ENCODE measurements at regions not wholly inside any gene's neighbourhood (a gene's known extent, or its start where the extent isn't known, plus 50 kb on each side); places are given as distances from the start of the nearest gene placed in this dataset.

DNA sequence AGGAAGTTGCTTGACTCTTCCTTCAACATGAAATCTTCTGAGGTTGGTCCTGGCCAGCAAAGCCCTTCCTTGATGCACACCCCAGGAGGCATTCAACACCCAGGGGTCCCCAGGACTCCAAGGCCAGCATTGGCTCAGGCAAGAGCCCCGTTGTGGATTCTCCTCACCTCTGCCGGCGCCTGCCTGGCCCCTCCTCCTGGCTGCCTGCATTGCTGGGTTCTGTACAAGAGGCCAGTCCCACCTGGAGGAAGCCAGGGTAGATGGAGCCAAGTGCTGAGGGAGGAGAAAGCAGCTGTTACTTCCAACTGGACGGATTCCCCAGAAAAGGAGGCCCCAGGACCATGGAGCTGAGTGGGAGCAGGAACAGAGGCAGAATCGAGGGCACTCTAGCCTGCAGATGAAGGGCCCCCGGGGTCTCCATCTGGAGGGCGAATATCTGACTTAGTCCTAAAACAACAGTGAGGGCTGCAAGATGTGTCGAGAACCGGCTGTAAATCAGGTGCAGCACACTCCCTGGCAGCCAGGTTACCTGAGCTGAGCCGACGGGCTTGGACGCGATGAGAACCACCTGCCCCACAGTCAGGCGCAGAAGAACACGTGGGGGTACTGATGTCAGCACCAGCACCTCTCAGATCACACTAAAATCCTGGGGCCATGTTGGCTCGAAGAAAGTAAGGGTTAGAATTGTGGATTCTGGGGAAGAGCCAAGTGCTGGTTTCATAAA is 399.6 kb upstream of the SALL3 start:
- FAIRE-seq (no peak), ATAC-seq (no peak), DNase-seq (ENCODE audit: low spot score) (no peak)
- BruUV-seq (replicated peaks), result no TSS peak
- WGBS (ENCODE audit: low lambda C conversion rate), result 45% methylated on average over 8 of the region's 16 CpGs
- Histone ChIP-seq H4K20me1 (ENCODE audit: insufficient read depth, low read length) (no peaks in the 10 kb centered on the region), H3K9me3 (ENCODE audit: low read length) (peaks cover 15% of the 10 kb centered on the region), H3K27ac (ENCODE audit: extremely low read length, insufficient read depth, low read length) (no peak overlapping the region), H3K79me2 (ENCODE audit: insufficient read depth, low read length) (no peaks in the 10 kb centered on the region), H3K4me1 (ENCODE audit: insufficient read depth, low read length) (no peaks in the 10 kb centered on the region), H3K36me3 (replicated peaks in 1 of 2; ENCODE audit: control insufficient read depth in 1 of 2, insufficient read depth in 2 of 2, low read length in 2 of 2) (no peaks in the 10 kb centered on the region), H3K9ac (ENCODE audit: insufficient read depth, low read depth, low read length) (no peak overlapping the region), H3K4me2 (ENCODE audit: low read depth, low read length) (no peak overlapping the region), H2AFZ (ENCODE audit: low read length) (no peak overlapping the region), H3K4me3 (replicated peaks in 1 of 3; ENCODE audit: insufficient read depth in 1 of 3, low read depth in 2 of 3, low read length in 3 of 3) (no peak overlapping the region), H3K27me3 (ENCODE audit: control insufficient read depth in 1 of 2, insufficient read depth in 2 of 2, low read length in 2 of 2) (peaks cover 0 to 18% of the 10 kb centered on the region in 2 experiments; a peak in 3 of 5 replicates)
- in situ Hi-C loops (cut with HindIII; ENCODE audit: extremely low pct_ligation_motif_present, low pct_unique_long_range_greater_than_20kb), result no loop called here
- ChIA-PET CTCF (ENCODE audit: low intra/inter-chr PET ratio, low total read pairs) (no interaction called here), POLR2A (no interaction called here)
- intact Hi-C loops (cut with micrococcal nuclease; ENCODE audit: unreplicated experiment), result no loop called here
- TF ChIP-seq SATB2 (CRISPR knock-in tag; IDR thresholded peaks at IDR 0.05), result no peak
- no peak for TF ChIP-seq AHR (CRISPR knock-in tag; IDR thresholded peaks at IDR 0.05)
- no peak for TF ChIP-seq ZNF543 (CRISPR knock-in tag; IDR thresholded peaks at IDR 0.05)
- TF ChIP-seq, protein P1, sequence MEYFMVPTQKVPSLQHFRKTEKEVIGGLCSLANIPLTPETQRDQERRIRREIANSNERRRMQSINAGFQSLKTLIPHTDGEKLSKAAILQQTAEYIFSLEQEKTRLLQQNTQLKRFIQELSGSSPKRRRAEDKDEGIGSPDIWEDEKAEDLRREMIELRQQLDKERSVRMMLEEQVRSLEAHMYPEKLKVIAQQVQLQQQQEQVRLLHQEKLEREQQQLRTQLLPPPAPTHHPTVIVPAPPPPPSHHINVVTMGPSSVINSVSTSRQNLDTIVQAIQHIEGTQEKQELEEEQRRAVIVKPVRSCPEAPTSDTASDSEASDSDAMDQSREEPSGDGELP (IDR thresholded peaks at IDR 0.05; ENCODE audit: borderline replicate concordance, low read depth), result no peak
- no peak for TF ChIP-seq KDM1A (CRISPR knock-in tag; IDR thresholded peaks at IDR 0.05)
- no peak for TF ChIP-seq ZNF138 (CRISPR knock-in tag; IDR thresholded peaks at IDR 0.05; ENCODE audit: low read depth)
- no peak for TF ChIP-seq NKX3-1 (CRISPR knock-in tag; IDR thresholded peaks at IDR 0.05)
- TF ChIP-seq, protein P2, sequence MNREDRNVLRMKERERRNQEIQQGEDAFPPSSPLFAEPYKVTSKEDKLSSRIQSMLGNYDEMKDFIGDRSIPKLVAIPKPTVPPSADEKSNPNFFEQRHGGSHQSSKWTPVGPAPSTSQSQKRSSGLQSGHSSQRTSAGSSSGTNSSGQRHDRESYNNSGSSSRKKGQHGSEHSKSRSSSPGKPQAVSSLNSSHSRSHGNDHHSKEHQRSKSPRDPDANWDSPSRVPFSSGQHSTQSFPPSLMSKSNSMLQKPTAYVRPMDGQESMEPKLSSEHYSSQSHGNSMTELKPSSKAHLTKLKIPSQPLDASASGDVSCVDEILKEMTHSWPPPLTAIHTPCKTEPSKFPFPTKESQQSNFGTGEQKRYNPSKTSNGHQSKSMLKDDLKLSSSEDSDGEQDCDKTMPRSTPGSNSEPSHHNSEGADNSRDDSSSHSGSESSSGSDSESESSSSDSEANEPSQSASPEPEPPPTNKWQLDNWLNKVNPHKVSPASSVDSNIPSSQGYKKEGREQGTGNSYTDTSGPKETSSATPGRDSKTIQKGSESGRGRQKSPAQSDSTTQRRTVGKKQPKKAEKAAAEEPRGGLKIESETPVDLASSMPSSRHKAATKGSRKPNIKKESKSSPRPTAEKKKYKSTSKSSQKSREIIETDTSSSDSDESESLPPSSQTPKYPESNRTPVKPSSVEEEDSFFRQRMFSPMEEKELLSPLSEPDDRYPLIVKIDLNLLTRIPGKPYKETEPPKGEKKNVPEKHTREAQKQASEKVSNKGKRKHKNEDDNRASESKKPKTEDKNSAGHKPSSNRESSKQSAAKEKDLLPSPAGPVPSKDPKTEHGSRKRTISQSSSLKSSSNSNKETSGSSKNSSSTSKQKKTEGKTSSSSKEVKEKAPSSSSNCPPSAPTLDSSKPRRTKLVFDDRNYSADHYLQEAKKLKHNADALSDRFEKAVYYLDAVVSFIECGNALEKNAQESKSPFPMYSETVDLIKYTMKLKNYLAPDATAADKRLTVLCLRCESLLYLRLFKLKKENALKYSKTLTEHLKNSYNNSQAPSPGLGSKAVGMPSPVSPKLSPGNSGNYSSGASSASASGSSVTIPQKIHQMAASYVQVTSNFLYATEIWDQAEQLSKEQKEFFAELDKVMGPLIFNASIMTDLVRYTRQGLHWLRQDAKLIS (CRISPR knock-in tag; IDR thresholded peaks at IDR 0.05), result no peak
- TF ChIP-seq ZNF678 (CRISPR knock-in tag; IDR thresholded peaks at IDR 0.05), result no peak
- no peak for TF ChIP-seq ZFP41 (CRISPR knock-in tag; IDR thresholded peaks at IDR 0.05; ENCODE audit: borderline replicate concordance)
- no peak for TF ChIP-seq ZNF446 (CRISPR knock-in tag; IDR thresholded peaks at IDR 0.05)
- TF ChIP-seq, protein P3, sequence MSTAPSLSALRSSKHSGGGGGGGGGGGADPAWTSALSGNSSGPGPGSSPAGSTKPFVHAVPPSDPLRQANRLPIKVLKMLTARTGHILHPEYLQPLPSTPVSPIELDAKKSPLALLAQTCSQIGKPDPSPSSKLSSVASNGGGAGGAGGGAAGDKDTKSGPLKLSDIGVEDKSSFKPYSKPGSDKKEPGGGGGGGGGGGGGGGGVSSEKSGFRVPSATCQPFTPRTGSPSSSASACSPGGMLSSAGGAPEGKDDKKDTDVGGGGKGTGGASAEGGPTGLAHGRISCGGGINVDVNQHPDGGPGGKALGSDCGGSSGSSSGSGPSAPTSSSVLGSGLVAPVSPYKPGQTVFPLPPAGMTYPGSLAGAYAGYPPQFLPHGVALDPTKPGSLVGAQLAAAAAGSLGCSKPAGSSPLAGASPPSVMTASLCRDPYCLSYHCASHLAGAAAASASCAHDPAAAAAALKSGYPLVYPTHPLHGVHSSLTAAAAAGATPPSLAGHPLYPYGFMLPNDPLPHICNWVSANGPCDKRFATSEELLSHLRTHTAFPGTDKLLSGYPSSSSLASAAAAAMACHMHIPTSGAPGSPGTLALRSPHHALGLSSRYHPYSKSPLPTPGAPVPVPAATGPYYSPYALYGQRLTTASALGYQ (CRISPR knock-in tag; IDR thresholded peaks at IDR 0.05), result no peak
- TF ChIP-seq ZNF766 (CRISPR knock-in tag; IDR thresholded peaks at IDR 0.05; ENCODE audit: borderline replicate concordance), result no peak

All from HepG2 (cell line).